Gastrocnemius medialis (tissue), 4 donors: ENCODE measurements at regions not wholly inside any gene's neighbourhood (a gene's known extent, or its start where the extent isn't known, plus 50 kb on each side); places are given as distances from the start of the nearest gene placed in this dataset.

ENCODE experiments used
- ATAC-seq, 2 donors: fragments of 150-250 bp; one replicate each; pipeline ENCODE4 v1.9.1; 2016
- DNase-seq, 2 donors: peaks; one replicate each; pipeline ENCODE4 v3.0.0-alpha.2; 2019
- H3K27ac ChIP-seq, 4 donors: fragments of 200-600 bp; sonication (generic); 1 replicate in 1 of 4; 2 replicates in 3 of 4; pipeline ENCODE4 v1.5.1; 2016 to 2018; ENCODE audit warnings: mild to moderate bottlenecking in 2 of 4, moderate library complexity in 1 of 4
- H3K27me3 ChIP-seq, 3 donors: fragments of 200-600 bp; sonication (generic) in 2 of 3; 1 replicate in 1 of 3; 2 replicates in 2 of 3; pipeline versions ENCODE4 v1.5.1 to v1.6.0; 2016 to 2019; ENCODE audit warnings: mild to moderate bottlenecking in 1 of 3, moderate library complexity in 1 of 3
- H3K36me3 ChIP-seq, 2 donors: fragments of 200-600 bp; sonication (generic) in 1 of 2; one replicate each; pipeline ENCODE4 v1.5.1; 2017 to 2018
- H3K4me1 ChIP-seq, 2 donors: fragments of 200-600 bp; sonication (generic) in 1 of 2; one replicate each; pipeline ENCODE4 v1.5.1; 2016 to 2017; ENCODE audit warnings: mild to moderate bottlenecking in 2 of 2
- H3K4me3 ChIP-seq, 4 donors: fragments of 200-600 bp; sonication (generic) in 3 of 4; 1 replicate in 1 of 4; 2 replicates in 3 of 4; pipeline ENCODE4 v1.5.1; 2016 to 2019; ENCODE audit warnings: mild to moderate bottlenecking in 2 of 4
- H3K9me3 ChIP-seq, 3 donors: fragments of 200-600 bp; sonication (generic) in 2 of 3; 1 replicate in 1 of 3; 2 replicates in 2 of 3; pipeline ENCODE4 v1.5.1; 2016 to 2019
- CTCF ChIP-seq, 5 experiments: fragments of 450-650 bp in 3 of 5; fragments of 200-600 bp in 2 of 5; sonication (generic) in 2 of 5; IDR thresholded peaks in 4 of 5; conservative IDR thresholded peaks in 1 of 5; 1 replicate in 4 of 5; 2 replicates in 1 of 5; pipeline ENCODE4 v1.5.1; 2016 to 2019; ENCODE audit warnings: antibody characterized with exemption in 5 of 5, mild to moderate bottlenecking in 3 of 5, moderate library complexity in 3 of 5
- POLR2A ChIP-seq, 2 donors: fragments of 450-650 bp; IDR thresholded peaks; one replicate each; pipeline ENCODE4 v1.6.1; 2017; ENCODE audit warnings: antibody characterized with exemption in 2 of 2, mild to moderate bottlenecking in 2 of 2, moderate library complexity in 2 of 2
- in situ Hi-C, 4 donors: fragments of 200-750 bp; cut with MboI; loops; one replicate each; pipeline versions ENCODE4 v1.15.0 to v1.8.0; 2017; ENCODE audit warnings: low sequenced_read_pairs in 4 of 4
- intact Hi-C: fragments of 100-400 bp; cut with DNase I; formaldehyde crosslinking; loops from one replicate; pipeline ENCODE4 v1.15.1; 2023; ENCODE audit warnings: low total_unique reads

- Histone ChIP-seq H3K27ac (no peak overlapping the region), H3K4me3 (no peak overlapping the region), H3K4me1 (no peaks in the 10 kb centered on the region), H3K9me3 (no peaks in the 10 kb centered on the region), H3K27me3 (no peaks in the 10 kb centered on the region), H3K36me3 (no peaks in the 10 kb centered on the region)
- in situ Hi-C loops: no loop called here
- intact Hi-C loops: no loop called here
- DNase-seq (no peak), ATAC-seq (no peak)
- TF ChIP-seq POLR2A (IDR thresholded peaks at IDR 0.05) (no peak), CTCF (IDR thresholded peaks at IDR 0.05 in 4 of 5, conservative IDR thresholded peaks at IDR 0.05 in 1 of 5) (no peak)
Measured at GRCh38 chr4:22099896-22100295, 151.3 kb upstream of the KCNIP4 start.

- DNase-seq (no peak), ATAC-seq (no peak)
- intact Hi-C loops (no loop called here), in situ Hi-C loops (no loop called here)
- Histone ChIP-seq H3K27me3 (no peaks in the 10 kb centered on the region), H3K4me3 (no peak overlapping the region), H3K27ac (no peak overlapping the region), H3K9me3 (no peaks in the 10 kb centered on the region), H3K4me1 (no peaks in the 10 kb centered on the region), H3K36me3 (no peaks in the 10 kb centered on the region)
- TF ChIP-seq POLR2A (IDR thresholded peaks at IDR 0.05): no peak
- TF ChIP-seq CTCF (IDR thresholded peaks at IDR 0.05 in 4 of 5, conservative IDR thresholded peaks at IDR 0.05 in 1 of 5): no peak
Measured at GRCh38 chr4:22097596-22097995, 149.0 kb upstream of the KCNIP4 start.

GRCh38 chr4:22094217-22094616 is 145.6 kb upstream of the KCNIP4 start:
- Histone ChIP-seq H3K36me3 (no peaks in the 10 kb centered on the region), H3K27me3 (no peaks in the 10 kb centered on the region), H3K27ac (no peak overlapping the region), H3K4me1 (no peaks in the 10 kb centered on the region), H3K9me3 (no peaks in the 10 kb centered on the region), H3K4me3 (no peak overlapping the region)
- intact Hi-C loops (no loop called here), in situ Hi-C loops (no loop called here)
- ATAC-seq: no peak
- DNase-seq: no peak
- no peak for TF ChIP-seq CTCF (IDR thresholded peaks at IDR 0.05 in 4 of 5, conservative IDR thresholded peaks at IDR 0.05 in 1 of 5)
- no peak for TF ChIP-seq POLR2A (IDR thresholded peaks at IDR 0.05)

- DNase-seq (no peak), ATAC-seq (no peak)
- H3K4me1 ChIP-seq: no peaks in the 10 kb centered on the region
- no peak overlapping the region for H3K4me3 ChIP-seq
- no peak for TF ChIP-seq CTCF (IDR thresholded peaks at IDR 0.05 in 4 of 5, conservative IDR thresholded peaks at IDR 0.05 in 1 of 5)
- no peak for TF ChIP-seq POLR2A (IDR thresholded peaks at IDR 0.05)
- intact Hi-C loops (no loop called here), in situ Hi-C loops (no loop called here)
- H3K27me3 ChIP-seq: no peaks in the 10 kb centered on the region
- no peaks in the 10 kb centered on the region for H3K36me3 ChIP-seq
- no peaks in the 10 kb centered on the region for H3K9me3 ChIP-seq
- H3K27ac ChIP-seq: no peak overlapping the region
Measured at GRCh38 chr4:22093126-22093525, 144.6 kb upstream of the KCNIP4 start.

- ATAC-seq (no peak), DNase-seq (no peak)
- Histone ChIP-seq H3K9me3 (no peaks in the 10 kb centered on the region), H3K4me1 (no peaks in the 10 kb centered on the region), H3K4me3 (no peak overlapping the region), H3K27me3 (no peaks in the 10 kb centered on the region), H3K36me3 (no peaks in the 10 kb centered on the region), H3K27ac (no peak overlapping the region)
- in situ Hi-C loops: no loop called here
- TF ChIP-seq CTCF (IDR thresholded peaks at IDR 0.05 in 4 of 5, conservative IDR thresholded peaks at IDR 0.05 in 1 of 5) (no peak), POLR2A (IDR thresholded peaks at IDR 0.05) (no peak)
- intact Hi-C loops: no loop called here
Measured at GRCh38 chr4:22091906-22092305, 143.3 kb upstream of the KCNIP4 start.
